ENCODE measurements at regions not wholly inside any gene's neighbourhood (a gene's known extent, or its start where the extent isn't known, plus 50 kb on each side); places are given as distances from the start of the nearest gene placed in this dataset.

- TF ChIP-seq SIN3A (IDR thresholded peaks at IDR 0.05; ENCODE audit: borderline replicate concordance, insufficient read depth, low read length) (no peak), TAF1 (IDR thresholded peaks at IDR 0.05; ENCODE audit: borderline replicate concordance, insufficient read depth, low read length) (no peak), POLR2AphosphoS5 (IDR thresholded peaks at IDR 0.05; ENCODE audit: low read depth, low read length) (no peak), FOXP2 (optimal IDR thresholded peaks at IDR 0.05; ENCODE audit: borderline replicate concordance, extremely low read depth, extremely low read length, insufficient read depth) (no peak), REST (IDR thresholded peaks at IDR 0.05; ENCODE audit: insufficient read depth in 1 of 2, low read depth in 2 of 2, low read length in 2 of 2) (no peak)
Observed at GRCh38 chr13:73591861-73592260, 533.1 kb downstream of the KLF5 start.

GRCh38 chr13:73590795-73591194 lies 532.0 kb downstream of the KLF5 start:
- TF ChIP-seq POLR2AphosphoS5 (IDR thresholded peaks at IDR 0.05; ENCODE audit: low read depth, low read length) (no peak), TAF1 (IDR thresholded peaks at IDR 0.05; ENCODE audit: borderline replicate concordance, insufficient read depth, low read length) (no peak), SIN3A (IDR thresholded peaks at IDR 0.05; ENCODE audit: borderline replicate concordance, insufficient read depth, low read length) (no peak), FOXP2 (optimal IDR thresholded peaks at IDR 0.05; ENCODE audit: borderline replicate concordance, extremely low read depth, extremely low read length, insufficient read depth) (no peak), REST (IDR thresholded peaks at IDR 0.05; ENCODE audit: insufficient read depth in 1 of 2, low read depth in 2 of 2, low read length in 2 of 2) (no peak)

DNA sequence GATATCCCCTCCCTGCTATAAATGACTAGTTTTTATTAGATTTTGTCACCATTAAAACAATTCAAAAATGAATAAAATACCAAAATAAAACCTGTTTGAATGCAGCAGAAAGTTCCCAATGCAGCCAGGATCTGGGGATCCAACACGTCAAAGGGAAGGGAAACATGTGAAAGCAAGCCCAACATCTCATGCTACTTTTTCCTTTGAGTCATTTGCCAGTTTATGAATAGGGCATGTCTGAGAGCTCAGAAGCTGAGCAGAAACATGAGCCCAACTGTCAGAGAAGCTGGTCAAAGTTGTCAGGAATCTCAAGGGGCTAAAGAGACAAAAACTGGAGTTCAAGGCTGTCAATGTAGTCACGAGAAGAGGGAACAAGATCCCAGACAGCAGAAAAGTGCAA lies 526.4 kb downstream of the KLF5 start:
- no peak for TF ChIP-seq FOXP2 (optimal IDR thresholded peaks at IDR 0.05; ENCODE audit: borderline replicate concordance, extremely low read depth, extremely low read length, insufficient read depth)
- no peak for TF ChIP-seq POLR2AphosphoS5 (IDR thresholded peaks at IDR 0.05; ENCODE audit: low read depth, low read length)
- TF ChIP-seq REST (IDR thresholded peaks at IDR 0.05; ENCODE audit: insufficient read depth in 1 of 2, low read depth in 2 of 2, low read length in 2 of 2), result no peak
- no peak for TF ChIP-seq TAF1 (IDR thresholded peaks at IDR 0.05; ENCODE audit: borderline replicate concordance, insufficient read depth, low read length)
- no peak for TF ChIP-seq SIN3A (IDR thresholded peaks at IDR 0.05; ENCODE audit: borderline replicate concordance, insufficient read depth, low read length)

DNA sequence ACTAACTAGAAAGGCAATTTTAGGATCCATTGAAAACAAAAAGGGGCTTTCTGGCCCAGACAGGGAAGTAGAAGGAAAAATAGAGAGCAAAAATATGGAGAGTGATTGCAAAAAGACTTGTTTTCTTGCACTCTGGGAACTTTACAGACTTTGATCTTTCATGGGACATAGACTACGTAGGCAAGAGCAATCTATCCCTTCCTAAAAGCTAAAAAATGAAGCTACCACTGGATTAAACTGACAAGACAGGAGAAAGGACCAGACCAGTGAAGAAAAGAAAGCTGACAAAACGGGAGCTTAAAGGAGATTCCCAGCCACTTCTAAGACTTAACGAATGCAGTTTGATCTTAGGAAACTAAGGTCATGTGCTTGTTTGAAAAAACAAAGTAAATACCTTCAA lies 524.5 kb downstream of the KLF5 start:
- TF ChIP-seq SIN3A (IDR thresholded peaks at IDR 0.05; ENCODE audit: borderline replicate concordance, insufficient read depth, low read length), result no peak
- TF ChIP-seq TAF1 (IDR thresholded peaks at IDR 0.05; ENCODE audit: borderline replicate concordance, insufficient read depth, low read length), result no peak
- no peak for TF ChIP-seq FOXP2 (optimal IDR thresholded peaks at IDR 0.05; ENCODE audit: borderline replicate concordance, extremely low read depth, extremely low read length, insufficient read depth)
- TF ChIP-seq REST (IDR thresholded peaks at IDR 0.05; ENCODE audit: insufficient read depth in 1 of 2, low read depth in 2 of 2, low read length in 2 of 2), result no peak

Measured in PFSK-1 (cell line).